ENCODE measurements at regions not wholly inside any gene's neighbourhood (a gene's known extent, or its start where the extent isn't known, plus 50 kb on each side); places are given as distances from the start of the nearest gene placed in this dataset.

GRCh38 chr16:65342231-65342866 is 220.5 kb upstream of the CDH11 start:
- H3K4me3 ChIP-seq (replicated peaks in 1 of 4; ENCODE audit: control extremely low read depth in 1 of 4, insufficient read depth in 1 of 4, low read depth in 3 of 4, low read length in 4 of 4), result no peak overlapping the region
- DNase-seq (ENCODE audit: low read depth in 2 of 2), result peak in 1 of 2 donors; percentile 8
- H3K9me3 ChIP-seq (ENCODE audit: control insufficient read depth, insufficient read depth, low read depth, low read length), result no peaks in the 10 kb centered on the region
- no peak overlapping the region for H2AFZ ChIP-seq (ENCODE audit: low read length)
- no peaks in the 10 kb centered on the region for H3K79me2 ChIP-seq (ENCODE audit: control insufficient read depth, insufficient read depth, low read length)
- H3K27me3 ChIP-seq (ENCODE audit: control insufficient read depth, insufficient read depth, low read length), result no peaks in the 10 kb centered on the region
- H3K4me1 ChIP-seq (ENCODE audit: control insufficient read depth, extremely low read depth, insufficient read depth, low read length), result no peaks in the 10 kb centered on the region
- no peaks in the 10 kb centered on the region for H4K20me1 ChIP-seq (ENCODE audit: control insufficient read depth, extremely low read depth, insufficient read depth, low read length)
- no peak overlapping the region for H3K27ac ChIP-seq (ENCODE audit: insufficient read depth, low read length)
- no peaks in the 10 kb centered on the region for H3K36me3 ChIP-seq (ENCODE audit: control insufficient read depth, insufficient read depth, low read length)
- no peak overlapping the region for H3K9ac ChIP-seq (ENCODE audit: insufficient read depth, low read length)
- no peak overlapping the region for H3K4me2 ChIP-seq (ENCODE audit: extremely low read depth, insufficient read depth, low read length)
- TF ChIP-seq CTCF (conservative IDR thresholded peaks at IDR 0.05 in 1 of 2, IDR thresholded peaks at IDR 0.05 in 1 of 2; ENCODE audit: low read depth in 1 of 2, low read length in 2 of 2) (no peak), EZH2 (IDR thresholded peaks at IDR 0.05; ENCODE audit: low read length, missing control alignments) (no peak)

GRCh38 chr16:65339062-65339461 is 217.2 kb upstream of the CDH11 start:
- H2AFZ ChIP-seq (ENCODE audit: low read length), result no peak overlapping the region

GRCh38 chr16:65336160-65336559 is 214.3 kb upstream of the CDH11 start:
- peak; percentile 12 to 93 for DNase-seq (ENCODE audit: low read depth in 2 of 2)
- H3K9me3 ChIP-seq (ENCODE audit: control insufficient read depth, insufficient read depth, low read depth, low read length), result no peaks in the 10 kb centered on the region
- H3K79me2 ChIP-seq (ENCODE audit: control insufficient read depth, insufficient read depth, low read length), result no peaks in the 10 kb centered on the region
- no peak overlapping the region for H3K27ac ChIP-seq (ENCODE audit: insufficient read depth, low read length)
- no peak overlapping the region for H3K9ac ChIP-seq (ENCODE audit: insufficient read depth, low read length)
- H2AFZ ChIP-seq (ENCODE audit: low read length), result no peak overlapping the region
- H3K4me2 ChIP-seq (ENCODE audit: extremely low read depth, insufficient read depth, low read length), result no peak overlapping the region
- H3K36me3 ChIP-seq (ENCODE audit: control insufficient read depth, insufficient read depth, low read length), result no peaks in the 10 kb centered on the region
- H3K4me3 ChIP-seq (replicated peaks in 1 of 4; ENCODE audit: control extremely low read depth in 1 of 4, insufficient read depth in 1 of 4, low read depth in 3 of 4, low read length in 4 of 4), result no peak overlapping the region
- H3K27me3 ChIP-seq (ENCODE audit: control insufficient read depth, insufficient read depth, low read length), result no peaks in the 10 kb centered on the region
- peaks cover 3% of the 10 kb centered on the region for H3K4me1 ChIP-seq (ENCODE audit: control insufficient read depth, extremely low read depth, insufficient read depth, low read length)
- no peaks in the 10 kb centered on the region for H4K20me1 ChIP-seq (ENCODE audit: control insufficient read depth, extremely low read depth, insufficient read depth, low read length)
- TF ChIP-seq CTCF (conservative IDR thresholded peaks at IDR 0.05 in 1 of 2, IDR thresholded peaks at IDR 0.05 in 1 of 2; ENCODE audit: low read depth in 1 of 2, low read length in 2 of 2) (no peak), EZH2 (IDR thresholded peaks at IDR 0.05; ENCODE audit: low read length, missing control alignments) (no peak)

More at GRCh38 chr16:65339062-65339461, 217.2 kb upstream of the CDH11 start:
- TF ChIP-seq CTCF (conservative IDR thresholded peaks at IDR 0.05 in 1 of 2, IDR thresholded peaks at IDR 0.05 in 1 of 2; ENCODE audit: low read depth in 1 of 2, low read length in 2 of 2), result no peak
- no peak for TF ChIP-seq EZH2 (IDR thresholded peaks at IDR 0.05; ENCODE audit: low read length, missing control alignments)
- Histone ChIP-seq H3K36me3 (ENCODE audit: control insufficient read depth, insufficient read depth, low read length) (no peaks in the 10 kb centered on the region), H4K20me1 (ENCODE audit: control insufficient read depth, extremely low read depth, insufficient read depth, low read length) (no peaks in the 10 kb centered on the region), H3K4me1 (ENCODE audit: control insufficient read depth, extremely low read depth, insufficient read depth, low read length) (peaks cover 3% of the 10 kb centered on the region), H3K79me2 (ENCODE audit: control insufficient read depth, insufficient read depth, low read length) (no peaks in the 10 kb centered on the region), H3K27me3 (ENCODE audit: control insufficient read depth, insufficient read depth, low read length) (no peaks in the 10 kb centered on the region), H3K27ac (ENCODE audit: insufficient read depth, low read length) (no peak overlapping the region), H3K4me2 (ENCODE audit: extremely low read depth, insufficient read depth, low read length) (no peak overlapping the region), H3K9me3 (ENCODE audit: control insufficient read depth, insufficient read depth, low read depth, low read length) (no peaks in the 10 kb centered on the region), H3K9ac (ENCODE audit: insufficient read depth, low read length) (no peak overlapping the region), H3K4me3 (replicated peaks in 1 of 4; ENCODE audit: control extremely low read depth in 1 of 4, insufficient read depth in 1 of 4, low read depth in 3 of 4, low read length in 4 of 4) (no peak overlapping the region)
- peak in 1 of 2 donors; percentile 25 for DNase-seq (ENCODE audit: low read depth in 2 of 2)
